HG03060 (cell line): ENCODE measurements at regions not wholly inside any gene's neighbourhood (a gene's known extent, or its start where the extent isn't known, plus 50 kb on each side); places are given as distances from the start of the nearest gene placed in this dataset.
"Not testable (repeated sequence)": the region's sequence is repeated elsewhere in the genome, so short reads cannot be mapped to it uniquely, and the experiment has no call there.

Source experiments
- ATAC-seq: cut with Tn5 transposase; IDR thresholded peaks from one replicate; pipeline ENCODE4 v1.9.1; 2021; ENCODE audit warnings: low read depth, moderate number of reproducible peaks; ENCODE audit not compliant: unreplicated experiment

DNA sequence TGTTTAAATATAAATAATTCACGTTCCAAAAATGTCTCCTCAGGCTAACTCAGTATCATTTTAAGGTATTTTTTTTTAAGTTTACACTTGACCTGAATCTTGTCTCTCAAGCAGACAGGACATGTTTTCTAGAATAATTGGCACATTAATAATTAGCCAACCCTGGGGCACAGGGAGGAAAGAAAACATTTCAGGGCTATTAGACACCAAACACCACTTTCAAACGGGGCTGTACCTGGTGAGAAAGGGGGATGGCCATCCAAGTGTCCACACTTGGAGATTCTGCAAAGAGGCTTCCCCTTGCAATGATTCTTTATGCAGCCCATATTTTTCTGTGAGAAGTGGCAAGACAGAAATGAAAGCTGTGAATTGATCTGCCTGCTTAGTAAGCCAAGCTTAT lies 560.8 kb downstream of the CD109 start:
- no peak for ATAC-seq

GRCh38 chr6:74256381-74256780 lies 560.4 kb downstream of the CD109 start:
- ATAC-seq, result no peak

DNA sequence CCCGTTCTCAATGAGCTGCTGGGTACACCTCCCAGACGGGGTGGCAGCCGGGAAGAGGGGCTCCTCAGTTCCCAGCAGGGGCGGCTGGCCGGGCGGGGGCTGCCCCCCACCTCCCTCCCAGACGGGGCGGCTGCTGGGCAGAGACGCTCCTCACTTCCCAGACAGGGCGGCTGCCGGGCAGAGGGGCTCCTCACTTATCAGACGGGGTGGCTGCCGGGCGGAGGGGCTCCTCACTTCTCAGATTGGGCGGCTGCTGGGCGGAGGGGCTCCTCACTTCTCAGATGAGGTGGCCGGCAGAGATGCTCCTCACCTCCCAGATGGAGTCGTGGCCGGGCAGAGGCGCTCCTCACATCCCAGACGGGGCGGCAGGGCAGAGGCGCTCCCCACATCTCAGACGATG lies 559.0 kb downstream of the CD109 start:
- not testable (repeated sequence) for ATAC-seq

- not testable (repeated sequence) for ATAC-seq
Observed at GRCh38 chr6:74254147-74254546, 558.1 kb downstream of the CD109 start.

- ATAC-seq, result no peak
Observed at GRCh38 chr6:74253261-74253660, 557.3 kb downstream of the CD109 start.

DNA sequence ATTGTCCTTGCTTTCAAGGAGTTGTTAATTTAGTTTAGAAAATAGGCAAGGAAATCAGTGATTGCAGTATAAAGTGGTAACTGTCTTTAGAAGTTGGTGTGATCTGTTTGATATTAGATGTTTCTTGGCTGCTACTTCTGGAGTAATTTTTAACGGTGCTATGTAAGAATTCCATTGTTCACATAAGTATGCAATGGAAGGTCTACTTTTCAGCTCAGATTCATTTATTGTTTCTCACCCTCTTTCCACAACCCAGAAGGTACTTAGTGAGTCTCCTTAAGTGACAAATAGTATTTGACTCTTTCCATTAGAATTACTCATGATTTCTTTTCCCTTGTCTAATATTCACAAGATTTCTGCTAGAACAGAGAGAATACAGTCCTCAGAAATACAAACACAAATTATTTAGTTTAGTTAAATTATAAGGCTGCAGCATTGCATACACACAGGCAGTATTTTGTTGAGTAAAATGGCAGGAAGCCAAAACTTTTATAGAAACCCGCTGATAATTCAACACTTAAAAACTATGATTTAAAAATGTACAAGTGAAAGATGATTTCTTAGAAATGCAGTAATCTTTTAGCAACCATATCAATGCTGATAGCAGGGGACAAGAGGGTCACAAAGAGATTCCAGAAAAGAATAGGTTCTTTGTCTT lies 554.3 kb downstream of the CD109 start:
- ATAC-seq, result no peak

GRCh38 chr6:74249658-74250057 lies 553.7 kb downstream of the CD109 start:
- peak; percentile 84 for ATAC-seq

GRCh38 chr6:74248966-74249365 lies 553.0 kb downstream of the CD109 start:
- no peak for ATAC-seq

DNA sequence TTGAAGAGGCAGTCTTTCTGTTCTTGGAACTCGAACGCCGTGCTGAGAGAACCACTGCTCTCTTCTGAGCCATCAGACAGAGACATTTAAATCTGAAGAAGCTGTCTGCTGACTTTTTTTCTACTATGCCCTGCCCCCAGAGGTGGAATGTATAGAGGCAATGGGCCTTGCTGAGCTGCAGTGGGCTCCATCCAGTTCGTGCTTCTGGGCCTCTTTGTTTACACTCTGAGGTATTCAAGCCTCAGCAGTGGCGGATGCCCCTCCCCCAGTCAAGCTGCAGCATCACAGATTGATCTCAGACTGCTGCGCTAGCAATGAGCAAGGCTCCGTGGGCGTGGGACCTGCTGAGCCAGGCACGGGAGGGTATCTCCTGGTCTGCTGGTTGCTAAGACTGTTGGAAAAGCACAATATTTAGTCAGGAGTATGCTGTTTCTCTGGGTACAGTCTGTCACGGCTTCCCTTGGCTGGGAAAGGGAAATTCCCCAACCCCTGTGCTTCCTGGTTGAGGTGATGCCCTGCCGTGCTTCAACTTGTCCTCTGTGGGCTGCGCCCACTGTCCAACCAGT lies 526.8 kb downstream of the CD109 start:
- ATAC-seq, result no peak

GRCh38 chr6:74213995-74214394 lies 518.0 kb downstream of the CD109 start:
- no peak for ATAC-seq

DNA sequence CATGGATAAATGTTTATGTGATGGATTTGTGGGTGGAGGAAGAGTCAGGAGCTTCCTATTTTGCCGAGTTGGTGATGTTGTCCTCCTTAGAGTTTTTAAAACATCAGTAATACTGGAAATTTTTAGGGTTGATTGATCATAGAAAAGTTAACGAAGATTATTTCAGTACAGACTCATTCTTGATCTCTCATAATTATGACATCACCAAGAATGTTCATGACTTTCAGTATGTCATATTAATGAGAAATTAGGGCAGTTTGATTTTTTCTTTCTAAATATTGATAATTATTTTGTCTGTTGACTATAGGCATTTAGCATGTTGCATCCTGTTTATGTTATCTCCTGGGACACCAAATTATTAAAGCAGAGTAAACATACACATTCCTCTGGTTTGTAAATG lies 512.2 kb downstream of the CD109 start:
- ATAC-seq, result no peak

DNA sequence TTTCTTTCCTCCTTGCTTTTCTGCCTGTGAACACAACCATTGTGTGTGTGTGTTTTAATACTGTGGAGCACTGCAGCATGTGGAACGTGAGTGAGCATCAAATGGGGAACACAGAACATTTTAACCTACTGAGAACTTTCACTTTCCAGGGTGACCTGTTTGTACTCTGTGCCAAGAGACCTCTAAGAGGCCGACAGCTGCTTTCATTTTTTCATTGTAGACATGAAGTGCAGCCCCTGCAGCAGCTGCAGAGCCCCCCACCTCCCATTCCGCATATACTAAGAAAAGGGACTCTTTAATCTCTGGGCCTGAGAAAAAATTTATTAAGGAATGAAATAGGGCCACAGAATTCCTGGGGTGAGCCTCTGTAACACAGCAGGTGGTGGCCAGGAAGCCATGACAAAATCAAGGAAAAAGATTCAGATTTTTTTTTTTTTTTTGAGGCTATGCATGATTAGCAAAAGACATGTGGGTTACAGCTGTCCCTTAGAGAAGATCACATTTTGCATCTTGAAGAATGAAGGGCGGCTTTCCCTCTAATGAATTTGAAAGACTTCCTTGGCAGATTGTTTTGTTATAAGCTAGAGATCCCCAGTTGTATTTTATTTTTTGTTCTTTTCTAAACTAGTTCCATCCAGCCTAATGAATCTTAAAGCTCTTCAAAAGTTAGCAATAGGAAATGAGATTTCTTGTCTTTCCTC lies 503.4 kb downstream of the CD109 start:
- no peak for ATAC-seq

GRCh38 chr6:74197310-74197709 lies 501.3 kb downstream of the CD109 start:
- ATAC-seq, result no peak

DNA sequence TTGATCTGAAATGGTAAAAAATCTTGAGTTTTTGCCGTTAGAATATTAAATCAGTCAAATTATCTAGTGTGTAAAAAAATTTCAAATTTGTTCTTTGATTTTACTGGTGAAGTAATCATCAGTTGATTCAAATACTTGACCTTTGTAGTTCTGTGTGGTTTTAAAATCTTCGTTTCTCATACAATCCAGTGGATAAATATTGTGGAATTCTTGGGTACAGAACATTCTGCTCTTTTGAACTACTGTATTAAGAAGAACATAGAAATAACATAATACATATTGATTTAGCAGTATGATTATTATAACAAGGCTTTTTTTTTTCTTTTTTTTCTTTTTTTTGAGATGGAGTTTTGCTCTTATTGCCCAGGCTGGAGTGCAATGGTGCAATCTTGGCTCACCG lies 491.8 kb downstream of the CD109 start:
- ATAC-seq, result no peak

DNA sequence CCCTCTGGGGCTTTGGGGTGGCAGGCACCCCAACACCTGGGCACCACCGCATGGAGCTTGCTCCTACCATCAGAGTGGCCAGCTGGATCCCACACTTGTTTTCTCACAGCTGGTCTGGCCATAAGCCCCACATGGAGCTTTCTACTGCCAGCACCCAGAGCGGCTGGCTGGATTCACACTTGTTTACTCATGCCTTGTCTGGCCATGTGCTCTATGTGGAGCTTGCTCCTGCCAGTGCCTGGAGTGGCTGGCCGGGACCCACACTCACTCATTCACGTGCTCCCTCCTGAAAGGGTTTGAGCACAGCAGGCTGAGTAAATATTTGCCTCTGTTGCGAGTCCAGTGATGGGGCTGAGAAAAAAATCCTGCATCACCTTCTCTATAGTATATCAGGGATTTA lies 487.0 kb downstream of the CD109 start:
- ATAC-seq, result no peak

DNA sequence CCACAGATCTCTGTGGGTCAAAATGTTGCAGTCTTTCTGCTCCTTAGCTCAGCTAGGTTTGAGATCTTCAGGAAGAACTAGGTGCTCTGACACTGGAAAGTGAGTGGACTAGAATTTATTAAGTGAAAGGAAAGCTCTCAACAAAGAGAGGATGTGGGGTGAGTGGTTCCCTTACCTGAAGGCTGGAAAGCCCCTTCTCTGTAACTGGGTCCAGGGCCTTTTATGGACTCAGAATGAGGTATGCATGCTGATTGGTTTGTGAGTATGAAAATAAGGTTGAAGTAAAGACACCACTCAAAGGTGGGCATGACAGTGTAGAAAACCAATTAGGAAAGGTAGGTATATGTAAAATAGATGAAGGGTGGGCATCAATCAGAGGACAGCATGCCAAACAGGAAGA lies 485.5 kb downstream of the CD109 start:
- no peak for ATAC-seq

- no peak for ATAC-seq
Observed at GRCh38 chr6:74177506-74177905, 481.5 kb downstream of the CD109 start.

- not testable (repeated sequence) for ATAC-seq
Observed at GRCh38 chr6:74170550-74170949, 474.5 kb downstream of the CD109 start.

GRCh38 chr6:74170118-74170517 lies 474.1 kb downstream of the CD109 start:
- ATAC-seq, result no peak

- no peak for ATAC-seq
Observed at GRCh38 chr6:74167976-74168375, 472.0 kb downstream of the CD109 start.

DNA sequence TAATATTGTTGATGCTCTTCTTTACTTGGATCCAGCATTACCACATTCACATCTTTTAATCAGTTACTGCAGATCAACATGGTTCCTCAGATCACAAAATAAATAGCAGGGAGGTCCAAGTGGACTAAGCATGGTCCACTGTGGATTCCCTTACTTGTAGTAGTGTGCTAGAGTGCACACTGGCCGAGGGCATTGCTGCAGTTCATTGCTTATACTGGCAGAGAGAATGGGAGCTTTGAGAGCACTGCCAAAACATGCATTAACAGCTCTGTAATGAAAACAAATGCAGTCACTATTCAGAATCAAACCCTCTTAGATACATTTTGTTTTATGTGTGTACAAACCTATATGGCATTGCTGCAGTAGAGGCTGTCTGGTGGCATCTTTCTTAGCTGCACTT lies 471.5 kb downstream of the CD109 start:
- ATAC-seq, result no peak

GRCh38 chr6:74166849-74167248 lies 470.8 kb downstream of the CD109 start:
- no peak for ATAC-seq
